AG10803 (cell line): ENCODE measurements at regions not wholly inside any gene's neighbourhood (a gene's known extent, or its start where the extent isn't known, plus 50 kb on each side); places are given as distances from the start of the nearest gene placed in this dataset.

Experiments
- DNase-seq: peaks from one replicate; pipeline ENCODE4 v3.0.0; 2010; ENCODE audit warnings: low read depth
- H3K4me3 ChIP-seq: 2 replicates; pipeline ENCODE4 v1.5.1; 2011; ENCODE audit warnings: mild to moderate bottlenecking, low read length, control low read depth
- CTCF ChIP-seq: conservative IDR thresholded peaks from 2 replicates; pipeline ENCODE4 v1.5.1; 2011; ENCODE audit warnings: mild to moderate bottlenecking, low read length, control low read depth, inconsistent platforms

- no peak overlapping the region for H3K4me3 ChIP-seq
- no peak for TF ChIP-seq CTCF
- no peak for DNase-seq
These were observed 89.4 kb upstream of the C1orf87 start for GRCh38 chr1:60162936-60163335.

DNA sequence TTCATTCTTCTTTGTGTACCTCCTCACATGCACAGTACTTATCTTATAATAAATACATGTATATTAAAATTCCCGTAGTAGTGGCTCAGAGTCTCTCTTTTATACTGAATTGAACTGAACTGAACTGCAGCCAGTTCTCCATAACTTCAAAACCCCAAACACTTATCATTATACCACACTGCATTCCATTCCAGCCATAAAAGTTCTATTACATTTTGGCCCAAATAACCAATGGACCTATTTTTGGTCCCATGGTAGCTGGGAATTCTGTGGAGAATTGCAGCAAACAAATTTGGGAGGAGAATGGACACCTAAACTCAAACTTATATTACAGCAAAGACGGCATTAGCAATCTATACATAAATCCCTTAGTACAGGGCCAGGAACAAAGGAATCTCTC is 86.6 kb upstream of the C1orf87 start:
- DNase-seq = peak; percentile 68
- no peak overlapping the region for H3K4me3 ChIP-seq
- no peak for TF ChIP-seq CTCF

- TF ChIP-seq CTCF = no peak
- no peak for DNase-seq
These were observed 82.8 kb upstream of the C1orf87 start for GRCh38 chr1:60156371-60156770.

GRCh38 chr1:60153961-60154360 is 80.4 kb upstream of the C1orf87 start:
- TF ChIP-seq CTCF = no peak
- no peak for DNase-seq
- no peak overlapping the region for H3K4me3 ChIP-seq

More at GRCh38 chr1:60156371-60156770, 82.8 kb upstream of the C1orf87 start:
- no peak overlapping the region for H3K4me3 ChIP-seq

DNA sequence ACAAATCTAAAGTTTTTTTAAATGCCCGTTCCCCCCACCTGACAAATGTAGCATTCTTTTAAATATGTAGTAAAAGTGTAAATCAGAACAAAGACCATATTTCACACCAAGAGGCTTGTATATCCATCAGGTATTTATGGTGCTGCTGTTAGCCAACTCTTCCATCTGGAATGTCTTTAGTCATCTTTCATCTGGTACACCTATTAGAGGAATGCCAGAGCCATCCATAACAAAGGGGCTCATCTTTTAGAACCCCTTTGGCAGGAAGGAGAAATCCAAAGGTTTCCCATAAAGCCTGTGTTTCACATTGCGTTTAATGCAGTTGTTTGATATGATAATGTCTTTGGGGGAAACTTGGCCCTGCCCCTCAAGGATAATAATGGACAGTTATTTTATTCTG is 79.3 kb upstream of the C1orf87 start:
- no peak for DNase-seq
- no peak overlapping the region for H3K4me3 ChIP-seq
- no peak for TF ChIP-seq CTCF

DNA sequence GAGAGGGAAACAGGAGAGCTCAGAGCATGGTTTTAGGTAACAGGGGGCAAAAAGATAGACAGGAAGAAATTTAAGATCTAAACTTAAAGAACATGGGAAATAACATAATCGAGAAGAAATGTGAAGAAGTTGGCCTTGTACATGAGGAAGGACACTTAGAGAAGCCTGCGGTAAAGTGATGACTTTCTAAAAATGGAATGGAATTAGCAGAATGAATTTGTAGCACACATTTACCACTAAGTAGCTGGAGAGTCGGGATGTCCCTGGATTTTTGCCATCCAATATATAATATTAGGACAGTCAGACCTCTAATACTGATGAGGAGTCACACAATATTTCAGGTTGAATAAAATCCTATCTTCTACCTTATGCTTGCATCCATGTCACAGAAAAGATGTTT is 77.7 kb upstream of the C1orf87 start:
- TF ChIP-seq CTCF = no peak
- H3K4me3 ChIP-seq = no peak overlapping the region
- DNase-seq = no peak

DNA sequence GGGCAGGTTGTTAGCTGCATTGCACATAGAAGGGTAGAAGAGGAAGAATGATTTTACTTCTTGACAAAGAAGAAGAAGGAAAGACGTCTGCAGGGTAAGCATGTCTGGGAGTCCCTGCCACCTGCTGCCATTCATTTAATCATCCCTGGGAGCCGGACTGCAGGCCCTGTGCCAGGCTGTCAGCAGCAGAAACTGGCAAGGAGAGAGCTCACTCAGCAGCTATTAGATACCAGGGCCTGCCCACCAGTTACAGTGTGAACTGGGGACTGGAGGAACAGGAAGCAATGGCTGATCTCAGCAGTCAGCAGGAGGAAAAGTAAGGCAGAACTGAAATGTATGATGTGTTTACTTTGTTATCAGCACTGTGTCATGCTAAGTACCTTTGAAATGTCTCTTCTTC is 75.7 kb upstream of the C1orf87 start:
- TF ChIP-seq CTCF = no peak
- H3K4me3 ChIP-seq = no peak overlapping the region
- no peak for DNase-seq
